ENCODE measurements at regions not wholly inside any gene's neighbourhood (a gene's known extent, or its start where the extent isn't known, plus 50 kb on each side); places are given as distances from the start of the nearest gene placed in this dataset.
"Not testable (repeated sequence)": the region's sequence is repeated elsewhere in the genome, so short reads cannot be mapped to it uniquely, and the experiment has no call there.

GRCh38 chr2:113822087-113822815 lies 65.8 kb upstream of the SLC35F5 start:
- H3K4me2 ChIP-seq (ENCODE audit: low read length): no peak overlapping the region
- H3K4me3 ChIP-seq (ENCODE audit: low read length): no peak overlapping the region
- no peaks in the 10 kb centered on the region for H3K9me2 ChIP-seq (replicated peaks; ENCODE audit: low read length)
- BruUV-seq (replicated peaks): no TSS peak
- no peak for DNase-seq
- H3K79me2 ChIP-seq (ENCODE audit: low read length): no peaks in the 10 kb centered on the region
- H3K27me3 ChIP-seq (ENCODE audit: low read length): no peaks in the 10 kb centered on the region
- H4K20me1 ChIP-seq (ENCODE audit: low read length): no peaks in the 10 kb centered on the region
- no peaks in the 10 kb centered on the region for H3F3A ChIP-seq (ENCODE audit: low read length, unreplicated experiment)
- no peaks in the 10 kb centered on the region for H3K36me3 ChIP-seq (ENCODE audit: low read depth, low read length)
- ChIA-PET POLR2A (ENCODE audit: unreplicated experiment) (no interaction called here), CTCF (no interaction called here)
- H3K27ac ChIP-seq (ENCODE audit: low read length): no peak overlapping the region
- intact Hi-C loops (cut with micrococcal nuclease): no loop called here
- H3K9me3 ChIP-seq (ENCODE audit: low read length): no peaks in the 10 kb centered on the region
- no peak overlapping the region for H2AFZ ChIP-seq (ENCODE audit: low read length)
- no peak overlapping the region for H3K9ac ChIP-seq (ENCODE audit: low read length)
- peaks cover 17% of the 10 kb centered on the region for H3K4me1 ChIP-seq (ENCODE audit: insufficient read depth, low read length)
- no peak for ATAC-seq
- TF ChIP-seq EZH2phosphoT487 (IDR thresholded peaks at IDR 0.05; ENCODE audit: borderline replicate concordance, low read length): no peak
- TF ChIP-seq EZH2 (IDR thresholded peaks at IDR 0.05; ENCODE audit: low read length, unreplicated experiment): no peak
- no peak for TF ChIP-seq CTCF (conservative IDR thresholded peaks at IDR 0.05; ENCODE audit: low read depth, low read length)

GRCh38 chr2:113818382-113818951 lies 62.0 kb upstream of the SLC35F5 start:
- BruUV-seq (replicated peaks): no TSS peak
- peaks cover 17% of the 10 kb centered on the region for H3K4me1 ChIP-seq (ENCODE audit: insufficient read depth, low read length)
- no peaks in the 10 kb centered on the region for H3K9me2 ChIP-seq (replicated peaks; ENCODE audit: low read length)
- peak overlapping the region; percentile 72 for H2AFZ ChIP-seq (ENCODE audit: low read length)
- peak overlapping the region; percentile 51 for H3K4me3 ChIP-seq (ENCODE audit: low read length)
- peak overlapping the region; percentile 36 for H3K27ac ChIP-seq (ENCODE audit: low read length)
- H3K9ac ChIP-seq (ENCODE audit: low read length): no peak overlapping the region
- peak; percentile 95 for ATAC-seq
- H4K20me1 ChIP-seq (ENCODE audit: low read length): no peaks in the 10 kb centered on the region
- no peaks in the 10 kb centered on the region for H3F3A ChIP-seq (ENCODE audit: low read length, unreplicated experiment)
- no peaks in the 10 kb centered on the region for H3K79me2 ChIP-seq (ENCODE audit: low read length)
- ChIA-PET POLR2A (ENCODE audit: unreplicated experiment) (interaction anchor here (1.1 kb wide), 1 partner anchor 12 kb away, joined by 6 read pairs; no protein-coding TSS in a partner anchor), CTCF (no interaction called here)
- intact Hi-C loops (cut with micrococcal nuclease): loop anchor here (1.0 to 2.0 kb wide), 3 partner anchors 58 to 68 kb away; partner anchors contain the start of gene SLC35F5
- TF ChIP-seq CTCF (conservative IDR thresholded peaks at IDR 0.05; ENCODE audit: low read depth, low read length) (no peak), EZH2 (IDR thresholded peaks at IDR 0.05; ENCODE audit: low read length, unreplicated experiment) (no peak)
- H3K36me3 ChIP-seq (ENCODE audit: low read depth, low read length): no peaks in the 10 kb centered on the region
- H3K9me3 ChIP-seq (ENCODE audit: low read length): no peaks in the 10 kb centered on the region
- no peaks in the 10 kb centered on the region for H3K27me3 ChIP-seq (ENCODE audit: low read length)
- peak overlapping the region; percentile 74 for H3K4me2 ChIP-seq (ENCODE audit: low read length)
- DNase-seq: peak; percentile 96

- H2AFZ ChIP-seq (ENCODE audit: low read length); H4K20me1 ChIP-seq (ENCODE audit: low read length); DNase-seq; H3K4me3 ChIP-seq (ENCODE audit: low read length); H3K27me3 ChIP-seq (ENCODE audit: low read length); H3K79me2 ChIP-seq (ENCODE audit: low read length); intact Hi-C loops (cut with micrococcal nuclease); POLR2A ChIA-PET (ENCODE audit: unreplicated experiment); H3K27ac ChIP-seq (ENCODE audit: low read length); BruUV-seq (replicated peaks); H3K9ac ChIP-seq (ENCODE audit: low read length); ATAC-seq; H3K9me2 ChIP-seq (replicated peaks; ENCODE audit: low read length); H3K36me3 ChIP-seq (ENCODE audit: low read depth, low read length); H3F3A ChIP-seq (ENCODE audit: low read length, unreplicated experiment); H3K4me1 ChIP-seq (ENCODE audit: insufficient read depth, low read length); CTCF ChIA-PET; H3K9me3 ChIP-seq (ENCODE audit: low read length); H3K4me2 ChIP-seq (ENCODE audit: low read length): not testable (repeated sequence)
These were observed 57.0 kb upstream of the SLC35F5 start for GRCh38 chr2:113813396-113813795.

Measured in PC-3 (cell line).